ENCODE measurements at regions not wholly inside any gene's neighbourhood (a gene's known extent, or its start where the extent isn't known, plus 50 kb on each side); places are given as distances from the start of the nearest gene placed in this dataset.

DNA sequence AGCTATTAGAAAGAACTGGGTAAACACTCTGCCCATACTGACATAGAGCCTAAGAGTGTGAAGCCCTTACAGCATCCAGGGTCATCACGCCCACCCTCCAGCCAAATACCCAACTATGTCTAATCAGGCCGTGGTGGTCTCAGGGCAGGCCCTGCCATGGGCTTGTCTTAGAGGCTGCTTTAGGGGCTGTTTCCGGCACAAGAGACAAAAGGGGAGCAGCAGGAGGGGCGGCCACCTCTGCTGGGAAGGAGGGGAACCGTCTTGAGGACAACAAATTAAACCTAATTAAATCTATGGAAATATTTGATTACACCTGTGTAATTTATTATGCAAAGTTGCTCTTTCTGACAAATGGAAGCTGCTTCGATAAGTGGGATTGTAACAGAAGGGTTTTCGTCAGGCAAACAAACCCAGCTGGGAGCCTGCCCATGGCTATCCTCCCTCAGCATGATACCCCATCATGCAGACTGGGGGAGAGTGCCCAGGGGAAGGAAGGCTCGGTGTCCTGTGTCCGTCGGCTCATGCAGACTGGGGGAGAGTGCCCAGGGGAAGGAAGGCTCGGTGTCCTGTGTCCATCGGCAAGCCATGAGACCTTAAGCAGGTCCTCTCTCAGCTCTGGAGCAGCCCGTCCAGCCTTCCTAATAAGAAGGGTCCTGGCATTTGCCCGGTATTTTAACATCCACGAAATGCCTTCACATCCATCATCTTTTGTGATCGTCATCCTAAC, 163.6 kb upstream of the B3GAT1 start:
- intact Hi-C loops (cut with micrococcal nuclease), result no loop called here
- TF ChIP-seq, protein P1, sequence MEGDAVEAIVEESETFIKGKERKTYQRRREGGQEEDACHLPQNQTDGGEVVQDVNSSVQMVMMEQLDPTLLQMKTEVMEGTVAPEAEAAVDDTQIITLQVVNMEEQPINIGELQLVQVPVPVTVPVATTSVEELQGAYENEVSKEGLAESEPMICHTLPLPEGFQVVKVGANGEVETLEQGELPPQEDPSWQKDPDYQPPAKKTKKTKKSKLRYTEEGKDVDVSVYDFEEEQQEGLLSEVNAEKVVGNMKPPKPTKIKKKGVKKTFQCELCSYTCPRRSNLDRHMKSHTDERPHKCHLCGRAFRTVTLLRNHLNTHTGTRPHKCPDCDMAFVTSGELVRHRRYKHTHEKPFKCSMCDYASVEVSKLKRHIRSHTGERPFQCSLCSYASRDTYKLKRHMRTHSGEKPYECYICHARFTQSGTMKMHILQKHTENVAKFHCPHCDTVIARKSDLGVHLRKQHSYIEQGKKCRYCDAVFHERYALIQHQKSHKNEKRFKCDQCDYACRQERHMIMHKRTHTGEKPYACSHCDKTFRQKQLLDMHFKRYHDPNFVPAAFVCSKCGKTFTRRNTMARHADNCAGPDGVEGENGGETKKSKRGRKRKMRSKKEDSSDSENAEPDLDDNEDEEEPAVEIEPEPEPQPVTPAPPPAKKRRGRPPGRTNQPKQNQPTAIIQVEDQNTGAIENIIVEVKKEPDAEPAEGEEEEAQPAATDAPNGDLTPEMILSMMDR (IDR thresholded peaks at IDR 0.05), result no peak
- CTCF ChIA-PET, result no interaction called here
- DNase-seq (no peak), ATAC-seq (ENCODE audit: low read depth) (no peak)
- H3K9me3 Mint-ChIP-seq, result no peaks in the 10 kb centered on the region
- no peaks in the 10 kb centered on the region for H3K4me1 Mint-ChIP-seq
- H3K27ac Mint-ChIP-seq, result no peak overlapping the region
- H3K27me3 Mint-ChIP-seq, result peaks cover 3% of the 10 kb centered on the region
- POLR2A ChIA-PET, result no interaction called here
- H3K4me3 Mint-ChIP-seq, result no peak overlapping the region
- H3K36me3 Mint-ChIP-seq (ENCODE audit: low read depth), result no peaks in the 10 kb centered on the region

DNA sequence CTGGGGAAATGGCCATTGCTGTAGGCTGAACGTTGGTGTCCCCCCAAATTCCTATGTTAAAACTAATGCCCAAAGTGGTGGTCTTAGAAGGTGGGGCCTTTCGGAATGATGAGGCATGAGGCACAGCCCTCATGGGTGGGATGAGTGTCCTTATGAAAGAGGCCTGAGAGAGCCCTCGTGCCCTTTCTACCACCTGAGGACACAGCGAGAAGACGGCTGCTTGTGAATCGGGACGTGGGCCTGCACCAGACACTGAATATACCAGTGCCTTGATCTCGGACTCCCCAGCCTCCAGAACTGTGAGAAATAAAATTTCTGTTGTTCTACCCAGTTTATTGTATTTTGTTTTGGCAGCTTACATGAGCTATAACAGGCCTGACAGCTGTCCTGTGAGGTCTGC, 162.9 kb upstream of the B3GAT1 start:
- H3K36me3 Mint-ChIP-seq (ENCODE audit: low read depth), result no peaks in the 10 kb centered on the region
- ChIA-PET CTCF (no interaction called here), POLR2A (no interaction called here)
- no peaks in the 10 kb centered on the region for H3K9me3 Mint-ChIP-seq
- no peak overlapping the region for H3K4me3 Mint-ChIP-seq
- intact Hi-C loops (cut with micrococcal nuclease), result no loop called here
- DNase-seq, result no peak
- ATAC-seq (ENCODE audit: low read depth), result no peak
- H3K27ac Mint-ChIP-seq, result no peak overlapping the region
- H3K27me3 Mint-ChIP-seq, result peaks cover under 1% of the 10 kb centered on the region
- no peaks in the 10 kb centered on the region for H3K4me1 Mint-ChIP-seq
- TF ChIP-seq, protein P1 (IDR thresholded peaks at IDR 0.05), result no peak

DNA sequence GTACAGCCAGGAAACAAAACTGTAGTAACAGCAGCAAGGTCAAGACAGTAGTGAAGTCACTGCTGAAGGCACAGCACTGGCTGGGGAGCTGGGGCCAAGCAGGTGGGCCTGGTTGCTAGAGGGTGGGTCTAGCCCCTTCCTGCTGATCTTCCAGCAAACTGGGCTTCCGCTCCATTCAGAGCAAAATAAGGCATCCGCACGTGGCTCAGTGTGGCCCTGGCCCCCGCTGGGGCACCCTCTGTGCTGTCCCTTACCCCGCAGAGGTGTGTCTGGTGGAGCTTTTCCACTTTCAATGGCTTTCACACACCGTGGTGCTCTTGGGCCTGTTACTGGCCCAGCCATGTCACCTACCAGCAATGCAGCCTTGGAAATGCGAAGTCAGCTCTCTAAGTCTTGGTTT, 162.4 kb upstream of the B3GAT1 start:
- TF ChIP-seq, protein P1 (IDR thresholded peaks at IDR 0.05), result no peak
- ATAC-seq (ENCODE audit: low read depth), result no peak
- ChIA-PET CTCF (no interaction called here), POLR2A (no interaction called here)
- intact Hi-C loops (cut with micrococcal nuclease), result no loop called here
- Mint-ChIP-seq H3K4me3 (no peak overlapping the region), H3K36me3 (ENCODE audit: low read depth) (no peaks in the 10 kb centered on the region), H3K4me1 (no peaks in the 10 kb centered on the region), H3K27me3 (no peaks in the 10 kb centered on the region), H3K9me3 (no peaks in the 10 kb centered on the region), H3K27ac (no peak overlapping the region)
- DNase-seq, result no peak

DNA sequence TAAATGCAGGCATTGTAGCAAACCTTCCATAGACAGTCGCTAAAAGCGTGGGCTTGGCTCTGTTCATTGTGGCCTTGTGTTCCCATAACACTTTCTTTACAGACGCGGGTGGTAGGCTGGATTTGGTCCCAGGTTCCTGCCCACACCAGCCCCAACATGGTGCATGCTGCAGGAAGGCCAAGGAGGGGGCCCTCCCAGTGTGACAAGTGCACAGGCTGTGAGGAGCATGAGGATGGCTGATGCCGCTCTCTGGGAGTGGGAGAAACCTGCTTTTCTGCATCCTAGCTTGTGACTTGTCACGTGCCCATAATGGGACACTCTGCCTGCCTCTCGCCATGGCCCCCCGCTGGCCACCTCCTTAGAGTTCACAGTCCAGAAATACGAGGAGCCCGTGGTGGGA, 161.8 kb upstream of the B3GAT1 start:
- no peaks in the 10 kb centered on the region for H3K9me3 Mint-ChIP-seq

DNA sequence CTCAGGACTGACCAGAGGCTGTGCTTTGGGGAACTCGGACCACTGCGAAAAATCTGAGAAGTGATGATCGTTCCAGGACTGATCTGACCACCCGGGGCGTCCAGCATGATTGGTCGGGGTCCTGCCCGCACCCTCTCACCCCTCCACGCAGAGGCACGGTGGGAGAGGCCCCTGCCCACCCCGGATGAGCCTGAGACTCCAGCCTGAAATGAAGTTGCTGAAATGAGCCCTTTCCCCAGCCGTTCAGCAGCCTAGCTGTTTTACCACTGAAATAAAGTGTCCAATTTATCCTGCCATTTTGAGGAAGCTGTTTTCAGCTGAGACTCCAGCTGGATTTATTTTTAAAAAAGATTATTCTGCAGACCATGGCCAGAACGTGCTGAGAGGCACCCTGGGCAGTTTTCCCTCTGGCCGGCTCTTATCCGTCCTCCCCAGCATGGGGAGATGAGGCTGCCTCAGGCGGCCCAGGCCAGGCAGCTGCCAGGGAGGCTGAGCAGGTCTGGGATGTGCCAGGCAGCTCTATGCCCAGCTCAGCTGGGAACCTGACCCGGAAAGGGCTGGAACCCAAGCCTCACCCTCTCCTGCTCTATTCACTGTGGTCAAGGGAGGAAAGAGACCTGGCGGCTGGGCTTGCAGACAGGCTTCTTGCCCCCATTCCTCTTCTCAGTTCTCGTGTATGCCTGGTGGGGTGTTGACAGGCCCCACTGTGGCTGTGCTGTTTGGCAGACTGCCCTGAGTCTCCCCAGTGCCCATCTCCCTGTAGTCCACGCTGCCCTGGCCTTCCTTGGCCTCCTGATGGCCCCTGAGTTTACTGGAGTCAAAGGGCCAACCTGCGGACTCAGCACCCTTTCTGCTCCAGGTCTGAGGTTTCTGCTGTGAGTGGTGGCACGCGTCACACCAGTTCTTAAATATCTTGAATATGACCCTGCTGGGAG, 161.0 kb upstream of the B3GAT1 start:
- H3K27ac Mint-ChIP-seq, result no peak overlapping the region
- intact Hi-C loops (cut with micrococcal nuclease), result no loop called here

More for the DNA sequence above, 161.8 kb upstream of the B3GAT1 start:
- DNase-seq (no peak), ATAC-seq (ENCODE audit: low read depth) (no peak)
- Mint-ChIP-seq H3K27me3 (no peaks in the 10 kb centered on the region), H3K27ac (no peak overlapping the region), H3K36me3 (ENCODE audit: low read depth) (no peaks in the 10 kb centered on the region), H3K4me3 (no peak overlapping the region), H3K4me1 (no peaks in the 10 kb centered on the region)
- CTCF ChIA-PET, result no interaction called here
- TF ChIP-seq, protein P1 (IDR thresholded peaks at IDR 0.05), result no peak
- intact Hi-C loops (cut with micrococcal nuclease), result no loop called here
- POLR2A ChIA-PET, result no interaction called here

More for the DNA sequence above, 161.0 kb upstream of the B3GAT1 start:
- H3K27me3 Mint-ChIP-seq, result no peaks in the 10 kb centered on the region
- no peak overlapping the region for H3K4me3 Mint-ChIP-seq
- no peaks in the 10 kb centered on the region for H3K36me3 Mint-ChIP-seq (ENCODE audit: low read depth)
- ChIA-PET CTCF (no interaction called here), POLR2A (no interaction called here)
- no peak for DNase-seq
- H3K4me1 Mint-ChIP-seq, result no peaks in the 10 kb centered on the region
- H3K9me3 Mint-ChIP-seq, result no peaks in the 10 kb centered on the region
- no peak for ATAC-seq (ENCODE audit: low read depth)
- TF ChIP-seq, protein P1 (IDR thresholded peaks at IDR 0.05), result no peak
